Esophagus squamous epithelium (tissue), 4 donors: ENCODE measurements at regions not wholly inside any gene's neighbourhood (a gene's known extent, or its start where the extent isn't known, plus 50 kb on each side); places are given as distances from the start of the nearest gene placed in this dataset.

Experiments used
- CTCF ChIP-seq, 6 experiments: fragments of 450-650 bp in 4 of 6; fragments of 200-600 bp in 2 of 6; sonication (generic) in 2 of 6; IDR thresholded peaks; one replicate each; pipeline ENCODE4 v1.5.1; 2016 to 2019; ENCODE audit warnings: antibody characterized with exemption in 6 of 6, mild to moderate bottlenecking in 4 of 6, moderate library complexity in 4 of 6
- POLR2A ChIP-seq, 4 donors: fragments of 450-650 bp; IDR thresholded peaks; one replicate each; pipeline ENCODE4 v1.6.1; 2017; ENCODE audit warnings: antibody characterized with exemption in 4 of 4, mild to moderate bottlenecking in 4 of 4, moderate library complexity in 3 of 4

- TF ChIP-seq CTCF (IDR thresholded peaks at IDR 0.05) (no peak), POLR2A (IDR thresholded peaks at IDR 0.05) (no peak)
These were observed 119.4 kb upstream of the SORBS2 start for GRCh38 chr4:185931375-185931774.
